ENCODE measurements at regions not wholly inside any gene's neighbourhood (a gene's known extent, or its start where the extent isn't known, plus 50 kb on each side); places are given as distances from the start of the nearest gene placed in this dataset.

DNA sequence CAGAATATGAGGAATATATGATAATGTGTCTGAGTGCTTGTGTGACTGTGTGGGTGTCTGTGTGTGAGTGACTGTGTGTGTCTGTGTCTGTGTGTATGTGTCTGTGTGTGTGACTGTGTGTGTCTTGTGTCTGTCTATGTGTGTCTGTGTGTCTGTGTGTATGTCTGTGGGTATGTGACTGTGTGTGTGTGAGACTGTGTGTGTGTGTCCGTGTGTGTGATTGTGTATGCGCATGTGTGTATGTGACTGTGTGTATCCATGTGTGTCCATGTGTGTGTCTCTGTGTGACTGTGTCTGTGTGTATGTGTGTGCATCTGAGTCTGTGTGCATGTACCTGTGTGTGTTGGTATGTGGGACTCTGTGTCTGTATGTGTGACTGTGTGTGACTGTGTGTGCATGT, 1361.2 kb upstream of the TMEM132C start:
- TF ChIP-seq, protein P1, sequence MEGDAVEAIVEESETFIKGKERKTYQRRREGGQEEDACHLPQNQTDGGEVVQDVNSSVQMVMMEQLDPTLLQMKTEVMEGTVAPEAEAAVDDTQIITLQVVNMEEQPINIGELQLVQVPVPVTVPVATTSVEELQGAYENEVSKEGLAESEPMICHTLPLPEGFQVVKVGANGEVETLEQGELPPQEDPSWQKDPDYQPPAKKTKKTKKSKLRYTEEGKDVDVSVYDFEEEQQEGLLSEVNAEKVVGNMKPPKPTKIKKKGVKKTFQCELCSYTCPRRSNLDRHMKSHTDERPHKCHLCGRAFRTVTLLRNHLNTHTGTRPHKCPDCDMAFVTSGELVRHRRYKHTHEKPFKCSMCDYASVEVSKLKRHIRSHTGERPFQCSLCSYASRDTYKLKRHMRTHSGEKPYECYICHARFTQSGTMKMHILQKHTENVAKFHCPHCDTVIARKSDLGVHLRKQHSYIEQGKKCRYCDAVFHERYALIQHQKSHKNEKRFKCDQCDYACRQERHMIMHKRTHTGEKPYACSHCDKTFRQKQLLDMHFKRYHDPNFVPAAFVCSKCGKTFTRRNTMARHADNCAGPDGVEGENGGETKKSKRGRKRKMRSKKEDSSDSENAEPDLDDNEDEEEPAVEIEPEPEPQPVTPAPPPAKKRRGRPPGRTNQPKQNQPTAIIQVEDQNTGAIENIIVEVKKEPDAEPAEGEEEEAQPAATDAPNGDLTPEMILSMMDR (IDR thresholded peaks at IDR 0.05; ENCODE audit: poor library complexity, severe bottlenecking), result no peak
- TF ChIP-seq POLR2AphosphoS5 (IDR thresholded peaks at IDR 0.05) (no peak), RAD21 (conservative IDR thresholded peaks at IDR 0.05) (no peak), EZH2 (IDR thresholded peaks at IDR 0.05; ENCODE audit: borderline replicate concordance, insufficient read depth, low read length, poor library complexity, severe bottlenecking) (no peak), SMC3 (conservative IDR thresholded peaks at IDR 0.05; ENCODE audit: poor library complexity) (no peak), TAF1 (IDR thresholded peaks at IDR 0.05; ENCODE audit: low read depth) (no peak), EP300 (conservative IDR thresholded peaks at IDR 0.05; ENCODE audit: poor library complexity, severe bottlenecking) (no peak)
- TF ChIP-seq, protein P2, sequence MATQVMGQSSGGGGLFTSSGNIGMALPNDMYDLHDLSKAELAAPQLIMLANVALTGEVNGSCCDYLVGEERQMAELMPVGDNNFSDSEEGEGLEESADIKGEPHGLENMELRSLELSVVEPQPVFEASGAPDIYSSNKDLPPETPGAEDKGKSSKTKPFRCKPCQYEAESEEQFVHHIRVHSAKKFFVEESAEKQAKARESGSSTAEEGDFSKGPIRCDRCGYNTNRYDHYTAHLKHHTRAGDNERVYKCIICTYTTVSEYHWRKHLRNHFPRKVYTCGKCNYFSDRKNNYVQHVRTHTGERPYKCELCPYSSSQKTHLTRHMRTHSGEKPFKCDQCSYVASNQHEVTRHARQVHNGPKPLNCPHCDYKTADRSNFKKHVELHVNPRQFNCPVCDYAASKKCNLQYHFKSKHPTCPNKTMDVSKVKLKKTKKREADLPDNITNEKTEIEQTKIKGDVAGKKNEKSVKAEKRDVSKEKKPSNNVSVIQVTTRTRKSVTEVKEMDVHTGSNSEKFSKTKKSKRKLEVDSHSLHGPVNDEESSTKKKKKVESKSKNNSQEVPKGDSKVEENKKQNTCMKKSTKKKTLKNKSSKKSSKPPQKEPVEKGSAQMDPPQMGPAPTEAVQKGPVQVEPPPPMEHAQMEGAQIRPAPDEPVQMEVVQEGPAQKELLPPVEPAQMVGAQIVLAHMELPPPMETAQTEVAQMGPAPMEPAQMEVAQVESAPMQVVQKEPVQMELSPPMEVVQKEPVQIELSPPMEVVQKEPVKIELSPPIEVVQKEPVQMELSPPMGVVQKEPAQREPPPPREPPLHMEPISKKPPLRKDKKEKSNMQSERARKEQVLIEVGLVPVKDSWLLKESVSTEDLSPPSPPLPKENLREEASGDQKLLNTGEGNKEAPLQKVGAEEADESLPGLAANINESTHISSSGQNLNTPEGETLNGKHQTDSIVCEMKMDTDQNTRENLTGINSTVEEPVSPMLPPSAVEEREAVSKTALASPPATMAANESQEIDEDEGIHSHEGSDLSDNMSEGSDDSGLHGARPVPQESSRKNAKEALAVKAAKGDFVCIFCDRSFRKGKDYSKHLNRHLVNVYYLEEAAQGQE (IDR thresholded peaks at IDR 0.05; ENCODE audit: borderline replicate concordance), result no peak
